GM19452 (cell line): ENCODE measurements at regions not wholly inside any gene's neighbourhood (a gene's known extent, or its start where the extent isn't known, plus 50 kb on each side); places are given as distances from the start of the nearest gene placed in this dataset.
"Not testable (repeated sequence)": the region's sequence is repeated elsewhere in the genome, so short reads cannot be mapped to it uniquely, and the experiment has no call there.

Source experiments
- ATAC-seq: cut with Tn5 transposase; IDR thresholded peaks from one replicate; pipeline ENCODE4 v1.9.1; 2021; ENCODE audit not compliant: unreplicated experiment

GRCh38 chr6:71049198-71049770 lies 92.4 kb upstream of the B3GAT2 start:
- ATAC-seq, result no peak

DNA sequence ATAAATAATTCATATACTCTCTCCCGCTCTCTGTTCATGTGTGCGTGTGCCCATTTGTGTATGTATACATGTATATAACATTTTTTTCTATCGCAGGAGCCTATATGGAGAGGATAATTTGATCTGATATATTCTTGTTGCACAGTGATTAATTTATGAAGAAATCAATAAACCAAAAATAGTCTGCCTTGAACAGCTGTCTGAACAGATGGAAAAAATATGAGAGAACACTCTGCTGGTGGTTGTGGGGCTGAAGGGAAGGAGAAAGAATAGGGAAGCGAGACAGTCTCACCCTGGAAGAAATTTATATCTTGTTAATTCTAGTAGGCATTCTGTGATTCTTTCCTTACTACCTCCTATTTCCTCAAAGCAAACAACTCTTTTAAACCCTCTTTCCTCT lies 96.6 kb upstream of the B3GAT2 start:
- no peak for ATAC-seq

- ATAC-seq, result no peak
These were observed 99.8 kb upstream of the B3GAT2 start for GRCh38 chr6:71056656-71057055.

DNA sequence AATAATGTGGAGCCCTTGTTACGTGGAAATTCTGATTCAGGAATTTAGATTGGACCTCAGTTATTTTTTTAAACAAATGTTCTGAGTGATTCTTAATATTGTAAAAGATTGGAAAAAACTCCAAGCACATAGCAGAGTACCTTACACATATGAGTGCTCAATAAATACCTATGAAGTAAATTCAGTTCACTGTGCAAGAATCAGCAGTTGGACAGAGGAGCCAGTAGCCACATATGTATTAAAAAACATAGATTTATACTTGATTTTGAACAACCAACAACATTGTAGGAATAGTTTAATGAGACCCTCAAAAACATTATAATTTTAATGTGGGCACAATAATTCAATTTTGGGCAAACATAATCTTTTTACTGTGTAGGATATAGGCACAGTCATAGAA lies 109.3 kb upstream of the B3GAT2 start:
- ATAC-seq, result no peak

GRCh38 chr6:71067816-71068215 lies 111.0 kb upstream of the B3GAT2 start:
- ATAC-seq, result no peak

GRCh38 chr6:71072508-71072907 lies 115.6 kb upstream of the B3GAT2 start:
- no peak for ATAC-seq

DNA sequence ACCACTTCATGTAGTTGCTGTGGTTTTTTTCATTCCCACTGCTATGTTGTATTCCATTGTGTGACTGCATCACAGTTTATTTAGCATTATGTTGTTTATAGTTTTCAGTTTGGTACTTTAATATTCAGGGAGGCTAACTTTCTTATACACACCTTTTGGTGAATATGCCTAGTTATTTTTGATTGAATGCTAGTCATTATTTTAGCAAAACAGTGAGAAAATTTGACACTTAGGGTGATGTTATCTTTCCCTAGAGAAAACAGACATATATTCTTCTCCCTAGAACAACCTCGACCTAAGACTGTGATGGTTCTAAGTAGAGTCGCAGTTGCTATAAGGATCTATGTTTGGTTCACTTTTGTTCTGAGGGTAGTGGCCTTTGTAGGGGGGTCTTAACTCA lies 120.8 kb upstream of the B3GAT2 start:
- ATAC-seq, result no peak

- ATAC-seq, result no peak
These were observed 122.8 kb upstream of the B3GAT2 start for GRCh38 chr6:71079677-71080076.

DNA sequence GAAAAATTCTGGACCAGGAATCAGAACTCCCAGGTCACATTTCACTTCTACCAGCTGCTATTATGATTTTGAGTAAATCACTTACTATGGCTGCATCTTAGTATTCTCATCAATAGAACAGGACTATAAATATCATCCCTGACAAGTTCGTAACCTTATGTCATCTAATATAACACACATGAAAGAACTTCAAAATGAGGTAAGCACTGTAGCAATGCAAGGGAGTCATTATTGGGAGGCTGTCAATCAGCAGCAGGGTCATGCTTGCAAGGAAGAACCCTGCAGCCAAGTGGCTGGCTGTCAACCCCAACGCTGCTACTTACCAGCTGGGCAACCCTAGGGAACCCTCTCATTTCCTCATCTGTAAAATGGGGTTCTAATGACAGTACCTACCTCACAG lies 123.3 kb upstream of the B3GAT2 start:
- no peak for ATAC-seq

- no peak for ATAC-seq
These were observed 124.0 kb upstream of the B3GAT2 start for GRCh38 chr6:71080826-71081225.

DNA sequence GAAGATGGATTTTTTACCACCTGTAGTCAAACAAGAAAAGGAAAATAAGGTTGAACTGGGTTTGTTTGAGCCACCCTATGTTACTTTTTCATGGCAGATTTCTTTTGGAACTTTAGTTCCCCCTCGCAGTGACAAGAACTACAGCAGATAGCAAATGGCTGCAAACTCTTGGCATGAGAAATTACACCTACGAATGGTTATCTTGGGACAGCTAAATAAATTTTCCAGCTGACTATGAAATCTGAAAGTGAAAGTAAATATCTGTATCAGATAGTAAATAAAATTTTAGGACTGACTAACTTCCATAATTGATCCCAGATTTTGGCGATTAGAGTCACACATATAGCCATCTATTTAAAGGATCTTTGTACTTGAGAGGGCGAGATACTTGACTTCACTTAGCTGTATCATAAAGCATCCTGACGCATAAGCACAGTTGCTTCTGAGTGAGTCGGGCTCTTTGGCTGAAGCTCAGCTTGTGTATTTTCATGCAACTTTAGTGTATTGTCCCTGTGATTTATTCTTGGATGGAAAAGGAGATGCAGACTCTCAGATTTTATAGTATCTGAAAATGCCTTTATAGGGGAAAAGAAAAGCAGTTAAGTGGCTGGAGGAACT lies 125.3 kb upstream of the B3GAT2 start:
- no peak for ATAC-seq

GRCh38 chr6:71083308-71083820 lies 126.5 kb upstream of the B3GAT2 start:
- no peak for ATAC-seq

DNA sequence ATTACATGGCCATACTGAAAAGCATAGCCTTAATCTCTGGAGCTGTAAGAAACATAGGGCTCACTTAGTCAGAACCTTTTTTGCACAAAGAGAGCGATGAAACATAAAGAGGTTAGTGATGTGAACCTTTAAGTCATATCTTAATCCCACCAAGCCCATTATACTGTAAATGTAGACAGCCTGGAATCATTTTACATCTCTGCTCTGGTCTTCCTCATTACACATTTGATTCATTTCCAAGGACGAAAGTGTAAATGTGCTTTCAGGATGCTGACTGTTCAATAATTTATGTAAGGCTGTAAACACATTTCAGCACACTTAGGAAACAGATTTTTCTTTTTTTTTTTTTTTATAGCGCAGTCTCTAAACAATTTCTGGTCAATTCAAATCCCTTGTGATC lies 131.3 kb upstream of the B3GAT2 start:
- ATAC-seq, result no peak

DNA sequence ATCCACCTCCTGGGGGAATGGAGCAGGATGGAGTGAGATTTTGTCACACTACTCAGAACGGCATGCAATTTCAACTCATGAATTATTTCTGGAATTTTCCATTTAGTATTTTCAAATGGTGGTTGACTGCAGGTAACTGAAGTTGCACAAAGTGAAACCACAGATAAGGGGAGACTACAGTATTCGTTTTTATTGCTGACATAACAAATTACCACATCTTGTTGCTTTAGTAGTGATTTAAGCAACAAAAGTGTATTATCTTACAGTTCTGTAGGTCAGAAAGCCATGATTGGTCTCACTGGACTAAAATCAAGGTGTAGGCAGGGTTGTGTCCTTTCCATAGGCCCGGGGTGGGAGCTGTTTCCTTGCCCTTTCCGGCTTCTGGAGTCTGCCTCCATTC lies 133.4 kb upstream of the B3GAT2 start:
- no peak for ATAC-seq

- ATAC-seq, result no peak
These were observed 134.3 kb upstream of the B3GAT2 start for GRCh38 chr6:71091167-71091566.

- no peak for ATAC-seq
These were observed 135.1 kb upstream of the B3GAT2 start for GRCh38 chr6:71091956-71092355.

- ATAC-seq, result not testable (repeated sequence)
These were observed 140.4 kb upstream of the B3GAT2 start for GRCh38 chr6:71097264-71097663.

- no peak for ATAC-seq
These were observed 142.8 kb upstream of the B3GAT2 start for GRCh38 chr6:71099649-71100048.

- ATAC-seq, result no peak
These were observed 146.3 kb upstream of the B3GAT2 start for GRCh38 chr6:71103130-71103529.

DNA sequence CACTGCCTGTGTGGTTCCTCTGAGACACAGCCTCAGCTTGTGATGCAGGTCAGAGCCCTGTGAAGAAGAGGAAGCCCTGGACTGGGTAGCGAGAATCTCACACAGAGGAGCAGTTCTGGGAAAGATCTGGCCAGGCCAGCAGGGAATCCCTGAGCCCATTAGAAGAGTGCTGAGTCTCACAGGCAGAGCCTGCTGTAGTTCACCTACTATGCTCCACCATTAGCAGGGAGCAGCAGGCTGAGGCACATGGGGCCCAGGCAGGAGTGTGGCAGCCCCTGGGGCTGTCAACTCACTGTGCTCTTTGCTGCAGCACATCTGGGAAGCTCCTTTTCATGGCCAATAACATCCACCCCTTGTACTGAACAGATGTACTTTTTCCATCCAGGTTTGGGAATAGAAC lies 146.8 kb upstream of the B3GAT2 start:
- no peak for ATAC-seq

GRCh38 chr6:71106276-71106675 lies 149.4 kb upstream of the B3GAT2 start:
- ATAC-seq, result no peak

- no peak for ATAC-seq
These were observed 151.1 kb upstream of the B3GAT2 start for GRCh38 chr6:71107911-71108420.

- no peak for ATAC-seq
These were observed 157.7 kb upstream of the B3GAT2 start for GRCh38 chr6:71114544-71114943.
